Mesendoderm (in vitro differentiated cells): ENCODE measurements at regions not wholly inside any gene's neighbourhood (a gene's known extent, or its start where the extent isn't known, plus 50 kb on each side); places are given as distances from the start of the nearest gene placed in this dataset.

Source experiments
- DNase-seq: peaks from one replicate; pipeline ENCODE4 v3.0.0; 2013
- H2AK5ac ChIP-seq: 2 replicates; pipeline ENCODE4 v1.6.1; 2013; ENCODE audit warnings: low read length, inconsistent platforms
- H2BK120ac ChIP-seq: 2 replicates; pipeline ENCODE4 v1.6.1; 2013; ENCODE audit warnings: low read depth, mild to moderate bottlenecking, low read length, moderate library complexity, mixed read lengths
- H2BK15ac ChIP-seq: replicated peaks from 2 replicates; pipeline ENCODE4 v1.6.1; 2013; ENCODE audit warnings: low read depth, mild to moderate bottlenecking, moderate library complexity
- H2BK5ac ChIP-seq: 2 replicates; pipeline ENCODE4 v1.6.1; 2013; ENCODE audit warnings: low read length, inconsistent platforms
- H3K18ac ChIP-seq: 2 replicates; pipeline ENCODE4 v1.6.1; 2013; ENCODE audit warnings: mild to moderate bottlenecking, low read length, mixed read lengths
- H3K23ac ChIP-seq: one replicate; pipeline ENCODE4 v1.6.1; 2013; ENCODE audit warnings: low read length
- H3K27ac ChIP-seq: 2 replicates; pipeline ENCODE4 v1.5.1; 2013; ENCODE audit warnings: low read depth, mild to moderate bottlenecking, inconsistent platforms, low read length, moderate library complexity
- H3K27me3 ChIP-seq: 2 replicates; pipeline ENCODE4 v1.6.1; 2013; ENCODE audit warnings: low read length, control low read depth, mild to moderate bottlenecking, inconsistent platforms; ENCODE audit not compliant: insufficient read depth, poor library complexity
- H3K36me3 ChIP-seq: 2 replicates; pipeline ENCODE4 v1.6.1; 2013; ENCODE audit warnings: low read length, inconsistent platforms; ENCODE audit not compliant: control insufficient read depth, insufficient read depth
- H3K4ac ChIP-seq: one replicate; pipeline ENCODE4 v1.6.1; 2013; ENCODE audit warnings: low read depth, mild to moderate bottlenecking, low read length, moderate library complexity
- H3K4me1 ChIP-seq: 2 replicates; pipeline ENCODE4 v1.6.1; 2013; ENCODE audit warnings: low read depth, low read length, inconsistent platforms; ENCODE audit not compliant: control insufficient read depth
- H3K4me2 ChIP-seq: 2 replicates; pipeline ENCODE4 v1.6.1; 2013; ENCODE audit warnings: low read length
- H3K4me3 ChIP-seq: 2 replicates; pipeline ENCODE4 v1.5.1; 2013; ENCODE audit warnings: mild to moderate bottlenecking, low read length
- H3K56ac ChIP-seq: one replicate; pipeline ENCODE4 v1.6.1; 2013; ENCODE audit warnings: low read length
- H3K79me1 ChIP-seq: 2 replicates; pipeline ENCODE4 v1.6.1; 2013; ENCODE audit warnings: low read length, inconsistent platforms
- H3K79me2 ChIP-seq: 2 replicates; pipeline ENCODE4 v1.6.1; 2013; ENCODE audit warnings: mild to moderate bottlenecking, low read length; ENCODE audit not compliant: control insufficient read depth, insufficient read depth
- H3K9ac ChIP-seq: 2 replicates; pipeline ENCODE4 v1.6.1; 2013; ENCODE audit warnings: low read length, inconsistent platforms
- H4K5ac ChIP-seq: one replicate; pipeline ENCODE4 v1.6.1; 2013; ENCODE audit warnings: low read length
- H4K8ac ChIP-seq: one replicate; pipeline ENCODE4 v1.6.1; 2013; ENCODE audit warnings: low read depth, mild to moderate bottlenecking, control low read depth, low read length, moderate library complexity
- WGBS: extraction: QIAGEN DNeasy Blood & Tissue Kit; methylation state at CpG from one replicate; pipeline ENCODE4 v1.1.7; 2013; ENCODE audit warnings: low lambda C conversion rate, missing lambda C conversion rate; ENCODE audit not compliant: insufficient coverage; ENCODE audit errors: extremely low coverage; 5-methylcytosine and 5-hydroxymethylcytosine counted together

DNA sequence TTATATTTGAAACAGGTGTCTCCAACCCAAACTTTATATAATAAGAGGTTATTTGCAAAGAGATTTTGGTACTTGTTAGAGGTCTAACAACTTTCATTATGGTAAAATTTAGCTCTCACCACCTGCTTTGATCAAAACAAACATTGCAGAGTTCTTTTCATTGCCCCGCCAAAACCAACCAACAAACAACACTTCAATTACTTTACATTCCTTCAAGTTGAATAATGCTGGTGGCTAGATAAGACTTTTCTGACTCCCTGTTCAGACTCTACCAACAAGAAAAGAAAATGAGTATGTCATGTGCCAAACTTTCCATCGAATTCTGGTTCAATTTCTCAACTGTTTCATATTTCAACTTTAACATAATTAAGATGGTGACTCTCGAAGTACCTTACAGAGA is 311.1 kb downstream of the ADGRG6 start:
- H3K4me3 ChIP-seq, result no peak overlapping the region
- no peak overlapping the region for H2BK15ac ChIP-seq
- H4K8ac ChIP-seq, result no peak overlapping the region
- 100% methylated on average over 1 of the region's 3 CpGs for WGBS
- no peak overlapping the region for H3K27ac ChIP-seq
- H3K56ac ChIP-seq, result no peak overlapping the region
- no peaks in the 10 kb centered on the region for H3K36me3 ChIP-seq
- H3K18ac ChIP-seq, result no peak overlapping the region
- H3K23ac ChIP-seq, result no peak overlapping the region
- no peak overlapping the region for H2AK5ac ChIP-seq
- H3K79me1 ChIP-seq, result no peaks in the 10 kb centered on the region
- no peaks in the 10 kb centered on the region for H3K79me2 ChIP-seq
- no peak overlapping the region for H4K5ac ChIP-seq
- no peak overlapping the region for H3K4me2 ChIP-seq
- H3K9ac ChIP-seq, result no peak overlapping the region
- no peaks in the 10 kb centered on the region for H3K27me3 ChIP-seq
- H2BK5ac ChIP-seq, result no peak overlapping the region
- H2BK120ac ChIP-seq, result no peak overlapping the region
- no peak for DNase-seq
- no peak overlapping the region for H3K4ac ChIP-seq
- no peaks in the 10 kb centered on the region for H3K4me1 ChIP-seq

DNA sequence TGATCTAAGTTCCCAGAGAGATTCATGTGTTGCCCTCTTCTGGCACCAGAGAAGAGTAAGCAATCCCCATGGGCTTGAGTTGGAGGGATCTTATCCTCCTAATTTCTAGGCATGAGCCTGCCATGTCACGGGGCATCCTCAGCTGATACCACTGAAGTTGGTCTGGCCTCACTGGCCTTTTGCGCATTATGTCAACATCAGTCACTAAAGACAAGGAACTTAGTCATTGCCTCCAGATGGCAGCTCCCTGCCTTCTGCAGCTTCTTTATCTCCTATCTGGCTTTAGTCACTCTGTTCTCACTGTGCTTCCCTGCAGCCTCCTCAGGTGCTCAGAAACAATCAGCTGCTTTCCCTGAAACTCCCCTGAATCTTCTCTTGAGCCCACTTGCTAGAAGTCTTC is 312.2 kb downstream of the ADGRG6 start:
- H3K18ac ChIP-seq, result no peak overlapping the region
- H3K4me1 ChIP-seq, result no peaks in the 10 kb centered on the region
- no peaks in the 10 kb centered on the region for H3K36me3 ChIP-seq
- H3K23ac ChIP-seq, result no peak overlapping the region
- H3K9ac ChIP-seq, result no peak overlapping the region
- no peak overlapping the region for H3K56ac ChIP-seq
- H4K8ac ChIP-seq, result no peak overlapping the region
- no peak overlapping the region for H3K4me2 ChIP-seq
- no peak overlapping the region for H2BK120ac ChIP-seq
- peak; percentile 30 for DNase-seq
- H3K27ac ChIP-seq, result no peak overlapping the region
- no CpG with 5 or more reads among the region's 2 CpGs for WGBS
- H3K79me1 ChIP-seq, result no peaks in the 10 kb centered on the region
- no peaks in the 10 kb centered on the region for H3K27me3 ChIP-seq
- H2BK15ac ChIP-seq, result no peak overlapping the region
- H2BK5ac ChIP-seq, result no peak overlapping the region
- H4K5ac ChIP-seq, result no peak overlapping the region
- H3K4ac ChIP-seq, result no peak overlapping the region
- no peak overlapping the region for H2AK5ac ChIP-seq
- no peak overlapping the region for H3K4me3 ChIP-seq
- H3K79me2 ChIP-seq, result no peaks in the 10 kb centered on the region

DNA sequence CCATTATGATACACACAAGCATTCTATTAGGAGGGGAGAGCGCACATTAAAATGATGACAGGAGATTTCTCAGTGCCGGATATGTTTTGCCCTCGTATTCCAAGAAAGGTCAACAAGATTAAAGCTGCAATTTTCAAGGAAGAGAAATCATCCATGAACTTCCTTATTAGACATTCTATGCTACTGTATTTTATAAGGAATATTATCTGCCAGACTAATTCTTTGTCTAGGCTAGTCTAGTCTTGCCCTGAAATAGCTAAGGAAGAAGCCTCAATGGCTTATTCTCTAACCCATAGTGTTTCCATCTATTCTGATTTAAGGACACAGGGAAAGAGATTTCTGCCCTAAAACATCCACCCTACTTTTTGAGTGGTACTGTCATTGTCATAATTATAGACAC is 315.4 kb downstream of the ADGRG6 start:
- H3K56ac ChIP-seq, result no peak overlapping the region
- no peak overlapping the region for H2BK120ac ChIP-seq
- H4K8ac ChIP-seq, result no peak overlapping the region
- no peak overlapping the region for H2BK5ac ChIP-seq
- no peak overlapping the region for H3K4me2 ChIP-seq
- H3K79me1 ChIP-seq, result no peaks in the 10 kb centered on the region
- no CpG with 5 or more reads among the region's 3 CpGs for WGBS
- no peak for DNase-seq
- H3K18ac ChIP-seq, result no peak overlapping the region
- H3K23ac ChIP-seq, result no peak overlapping the region
- H4K5ac ChIP-seq, result no peak overlapping the region
- no peak overlapping the region for H3K4ac ChIP-seq
- H3K4me1 ChIP-seq, result no peaks in the 10 kb centered on the region
- H3K4me3 ChIP-seq, result no peak overlapping the region
- H3K27me3 ChIP-seq, result no peaks in the 10 kb centered on the region
- no peak overlapping the region for H2BK15ac ChIP-seq
- H3K9ac ChIP-seq, result no peak overlapping the region
- H3K36me3 ChIP-seq, result no peaks in the 10 kb centered on the region
- H2AK5ac ChIP-seq, result no peak overlapping the region
- H3K27ac ChIP-seq, result no peak overlapping the region
- H3K79me2 ChIP-seq, result no peaks in the 10 kb centered on the region

- DNase-seq, result no peak
- Histone ChIP-seq H2BK15ac (no peak overlapping the region), H3K27ac (no peak overlapping the region), H3K36me3 (no peaks in the 10 kb centered on the region), H2AK5ac (no peak overlapping the region), H3K23ac (no peak overlapping the region), H2BK5ac (no peak overlapping the region), H3K4me2 (no peak overlapping the region), H3K4me1 (no peaks in the 10 kb centered on the region), H3K9ac (no peak overlapping the region), H3K56ac (no peak overlapping the region), H3K27me3 (no peaks in the 10 kb centered on the region), H3K4ac (no peak overlapping the region), H3K4me3 (no peak overlapping the region), H2BK120ac (no peak overlapping the region), H3K79me1 (no peaks in the 10 kb centered on the region), H4K8ac (no peak overlapping the region), H3K18ac (no peak overlapping the region), H3K79me2 (no peaks in the 10 kb centered on the region), H4K5ac (no peak overlapping the region)
- WGBS, result no CpG with 5 or more reads among the region's 2 CpGs
These were observed 320.0 kb downstream of the ADGRG6 start for GRCh38 chr6:142621822-142622221.

- H3K79me1 ChIP-seq, result no peaks in the 10 kb centered on the region
- H3K18ac ChIP-seq, result no peak overlapping the region
- H2AK5ac ChIP-seq, result no peak overlapping the region
- no peaks in the 10 kb centered on the region for H3K79me2 ChIP-seq
- H3K36me3 ChIP-seq, result no peaks in the 10 kb centered on the region
- no peak overlapping the region for H3K4me2 ChIP-seq
- H3K4me1 ChIP-seq, result no peaks in the 10 kb centered on the region
- no peak for DNase-seq
- H3K23ac ChIP-seq, result no peak overlapping the region
- no peak overlapping the region for H2BK5ac ChIP-seq
- H4K5ac ChIP-seq, result no peak overlapping the region
- no peaks in the 10 kb centered on the region for H3K27me3 ChIP-seq
- WGBS, result no CpG with 5 or more reads among the region's 2 CpGs
- no peak overlapping the region for H2BK15ac ChIP-seq
- H3K4ac ChIP-seq, result no peak overlapping the region
- no peak overlapping the region for H2BK120ac ChIP-seq
- no peak overlapping the region for H3K9ac ChIP-seq
- no peak overlapping the region for H3K27ac ChIP-seq
- H3K4me3 ChIP-seq, result no peak overlapping the region
- H4K8ac ChIP-seq, result no peak overlapping the region
- H3K56ac ChIP-seq, result no peak overlapping the region
These were observed 319.8 kb downstream of the HIVEP2 start for GRCh38 chr6:142624978-142625715.

DNA sequence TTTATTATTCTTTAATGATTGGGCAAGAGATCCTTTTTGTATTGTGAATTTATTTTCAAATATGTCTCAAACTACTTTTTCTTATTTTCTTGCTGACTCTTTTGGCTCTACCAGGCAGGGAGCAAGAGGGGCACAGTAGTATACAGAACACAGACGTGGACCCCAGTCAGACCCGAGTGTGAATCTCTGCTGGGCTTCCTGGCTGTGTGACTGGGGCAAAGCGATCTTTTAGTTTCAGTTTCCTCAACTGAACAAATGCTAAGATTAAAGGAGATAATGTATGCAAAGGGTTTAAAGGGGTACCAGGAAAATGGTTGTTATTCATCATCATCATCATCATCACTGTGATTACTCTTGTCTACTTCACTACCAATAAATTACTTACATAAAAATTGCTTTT is 317.5 kb downstream of the HIVEP2 start:
- Histone ChIP-seq H2AK5ac (no peak overlapping the region), H3K36me3 (no peaks in the 10 kb centered on the region), H2BK5ac (no peak overlapping the region), H4K8ac (no peak overlapping the region), H3K27me3 (no peaks in the 10 kb centered on the region), H4K5ac (no peak overlapping the region), H3K27ac (no peak overlapping the region), H3K18ac (no peak overlapping the region), H3K4me1 (no peaks in the 10 kb centered on the region), H3K79me2 (no peaks in the 10 kb centered on the region), H3K23ac (no peak overlapping the region), H2BK120ac (no peak overlapping the region), H3K4me3 (no peak overlapping the region), H3K9ac (no peak overlapping the region), H2BK15ac (no peak overlapping the region), H3K4ac (no peak overlapping the region), H3K4me2 (no peak overlapping the region), H3K79me1 (no peaks in the 10 kb centered on the region), H3K56ac (no peak overlapping the region)
- WGBS, result no CpG with 5 or more reads among the region's 3 CpGs
- no peak for DNase-seq
